Stimulated activated CD4-positive, alpha-beta T cell treated with anti-CD3 and anti-CD28 coated beads, TNF-alpha, amount 100 ng/mL, for 4 hours (primary cell): ENCODE measurements at regions not wholly inside any gene's neighbourhood (a gene's known extent, or its start where the extent isn't known, plus 50 kb on each side); places are given as distances from the start of the nearest gene placed in this dataset.

Source experiments
- DNase-seq, 3 experiments: peaks; one replicate each; pipeline ENCODE4 v3.0.0-alpha.2; 2020; ENCODE audit warnings: low read depth in 3 of 3

GRCh38 chr11:82676483-82677094 is 57.1 kb downstream of the FAM181B start:
- DNase-seq: no peak

GRCh38 chr11:82675838-82676237 is 57.8 kb downstream of the FAM181B start:
- DNase-seq: no peak

- no peak for DNase-seq
Measured at GRCh38 chr11:82673631-82674030, 60.0 kb downstream of the FAM181B start.

- DNase-seq: no peak
Measured at GRCh38 chr11:82671451-82671850, 62.2 kb downstream of the FAM181B start.

- DNase-seq: no peak
Measured at GRCh38 chr11:82663535-82663934, 70.1 kb downstream of the FAM181B start.

- no peak for DNase-seq
Measured at GRCh38 chr11:82653752-82654151, 79.9 kb downstream of the FAM181B start.

GRCh38 chr11:82639251-82639650 is 94.4 kb downstream of the FAM181B start:
- DNase-seq: no peak

GRCh38 chr11:82636615-82637014 is 97.0 kb downstream of the FAM181B start:
- DNase-seq: no peak

GRCh38 chr11:82634091-82634490 is 99.6 kb downstream of the FAM181B start:
- no peak for DNase-seq

GRCh38 chr11:82631722-82632630 is 101.7 kb downstream of the FAM181B start:
- DNase-seq: no peak

GRCh38 chr11:82610671-82611070 is 123.0 kb downstream of the FAM181B start:
- no peak for DNase-seq

- no peak for DNase-seq
Measured at GRCh38 chr11:82606738-82607137, 126.9 kb downstream of the FAM181B start.

- no peak for DNase-seq
Measured at GRCh38 chr11:82601711-82602110, 132.0 kb downstream of the FAM181B start.

GRCh38 chr11:82599836-82600235 is 133.8 kb downstream of the FAM181B start:
- DNase-seq: no peak

- DNase-seq: no peak
Measured at GRCh38 chr11:82586581-82586980, 147.1 kb downstream of the FAM181B start.

- no peak for DNase-seq
Measured at GRCh38 chr11:82577246-82577645, 156.4 kb downstream of the FAM181B start.

- DNase-seq: no peak
Measured at GRCh38 chr11:82560836-82561235, 172.8 kb downstream of the FAM181B start.

GRCh38 chr11:82559609-82560008 is 174.1 kb downstream of the FAM181B start:
- no peak for DNase-seq

- DNase-seq: no peak
Measured at GRCh38 chr11:82557274-82557673, 176.4 kb downstream of the FAM181B start.

- DNase-seq: no peak
Measured at GRCh38 chr11:82556210-82556609, 177.5 kb downstream of the FAM181B start.

- no peak for DNase-seq
Measured at GRCh38 chr11:82546661-82547557, 186.8 kb downstream of the FAM181B start.

GRCh38 chr11:82539669-82540068 is 194.0 kb downstream of the FAM181B start:
- no peak for DNase-seq
